NCI-H1417 treated with DMSO at 0.1 percent for 48 hours (cell line): ENCODE measurements at regions not wholly inside any gene's neighbourhood (a gene's known extent, or its start where the extent isn't known, plus 50 kb on each side); places are given as distances from the start of the nearest gene placed in this dataset.

Source experiments
- DNase-seq: peaks from one replicate; lab custom pipeline; 2025; lab: John Stamatoyannopoulos, UW

GRCh38 chr7:20945451-20945850 lies 158.8 kb upstream of the SP8 start:
- DNase-seq = no peak

- DNase-seq = no peak
Observed at GRCh38 chr7:20952916-20953315, 166.2 kb upstream of the SP8 start.

DNA sequence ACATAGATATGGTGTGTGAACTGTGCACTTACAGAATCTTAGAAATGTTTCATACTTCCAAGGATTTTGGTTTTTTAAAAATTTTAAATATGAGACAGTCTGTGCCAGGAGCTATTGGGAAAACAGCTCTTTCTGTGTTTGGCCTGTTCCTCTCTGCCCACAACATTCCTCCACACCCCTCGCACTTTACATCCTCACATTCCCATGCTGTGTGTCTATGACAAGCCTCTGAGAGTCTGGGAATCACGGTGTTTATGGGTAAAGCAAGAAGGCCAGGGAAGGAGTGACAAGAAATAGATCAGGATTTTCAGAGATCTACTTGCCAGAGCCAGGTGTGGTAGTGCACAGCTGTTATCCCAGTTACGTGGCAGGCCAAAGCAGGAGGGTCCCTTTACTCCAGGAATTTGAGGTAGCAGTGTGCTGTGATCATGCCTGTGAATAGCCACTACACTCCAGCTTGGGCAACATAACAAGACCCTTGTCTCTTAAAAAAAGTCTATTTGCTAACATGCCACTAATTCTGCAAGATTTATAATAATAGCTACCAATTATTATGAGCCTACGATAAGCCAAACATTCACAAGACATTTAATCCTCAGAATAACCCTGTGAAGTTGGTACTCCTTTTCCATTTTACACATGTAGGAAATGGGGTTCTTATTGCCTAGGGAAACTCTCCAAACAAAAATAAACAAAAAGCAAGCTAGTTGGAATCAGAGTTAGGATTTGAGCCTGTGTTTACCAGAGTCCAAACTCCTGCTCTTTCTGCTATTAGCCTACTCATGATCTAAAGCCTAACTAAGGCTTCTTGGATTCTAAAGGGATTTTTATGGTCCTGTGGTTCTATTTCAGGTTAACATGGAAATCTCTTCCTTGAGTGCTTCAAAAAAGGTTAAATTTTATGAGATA lies 168.3 kb upstream of the SP8 start:
- no peak for DNase-seq

DNA sequence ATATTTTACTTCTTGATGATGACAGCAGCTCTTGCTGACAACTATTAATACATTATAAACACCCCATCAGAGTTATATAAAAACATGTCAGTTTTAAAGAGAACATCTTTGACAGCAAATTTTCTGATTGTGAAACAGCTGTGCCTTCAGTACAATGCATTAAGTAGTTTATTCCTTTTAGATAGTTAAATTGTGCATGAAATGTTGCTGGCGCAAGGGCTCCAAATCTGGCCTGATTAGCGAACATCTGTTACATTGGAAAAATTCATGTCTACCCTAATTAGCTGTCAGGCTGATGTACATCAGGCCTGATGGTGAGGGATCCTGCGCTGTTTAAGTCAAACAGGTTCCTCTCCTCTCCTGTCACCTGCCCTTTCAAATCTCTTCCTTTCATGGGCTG lies 171.9 kb upstream of the SP8 start:
- peak; percentile 96 for DNase-seq

- peak; percentile 64 for DNase-seq
Observed at GRCh38 chr7:20959281-20959680, 172.6 kb upstream of the SP8 start.

DNA sequence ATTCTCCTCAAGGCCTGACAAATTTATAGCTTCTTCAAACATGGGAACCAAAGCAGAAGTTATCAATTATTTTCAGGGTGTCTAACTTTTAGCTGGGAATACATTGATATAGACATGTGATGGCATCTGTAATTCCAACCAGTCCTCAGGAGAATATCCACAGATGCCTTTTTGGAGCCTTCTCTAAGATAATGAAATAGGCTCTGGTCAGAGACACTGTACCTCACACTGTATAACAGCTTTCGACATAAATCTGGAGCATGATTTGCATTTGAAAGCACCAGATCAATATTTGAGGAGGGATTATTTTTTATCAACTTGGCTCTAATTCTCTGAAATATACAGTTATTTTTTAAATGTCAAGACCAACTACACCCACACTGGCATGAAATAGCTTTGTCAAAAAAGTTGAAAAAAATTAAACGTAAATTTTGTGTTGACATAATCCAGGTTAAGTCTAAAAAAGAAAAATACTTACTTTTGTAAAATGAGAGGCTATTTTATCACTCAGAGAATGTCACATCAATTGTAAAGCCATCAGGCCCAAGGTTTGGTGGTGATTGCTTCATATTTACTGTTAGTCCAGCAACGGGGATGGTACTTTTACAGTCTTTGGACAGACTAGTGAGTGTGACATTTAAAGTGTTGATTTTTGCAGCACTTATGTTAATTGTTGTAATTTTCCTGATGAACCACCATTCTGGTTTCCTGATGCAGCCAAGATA lies 177.0 kb upstream of the SP8 start:
- DNase-seq = peak; percentile 36

DNA sequence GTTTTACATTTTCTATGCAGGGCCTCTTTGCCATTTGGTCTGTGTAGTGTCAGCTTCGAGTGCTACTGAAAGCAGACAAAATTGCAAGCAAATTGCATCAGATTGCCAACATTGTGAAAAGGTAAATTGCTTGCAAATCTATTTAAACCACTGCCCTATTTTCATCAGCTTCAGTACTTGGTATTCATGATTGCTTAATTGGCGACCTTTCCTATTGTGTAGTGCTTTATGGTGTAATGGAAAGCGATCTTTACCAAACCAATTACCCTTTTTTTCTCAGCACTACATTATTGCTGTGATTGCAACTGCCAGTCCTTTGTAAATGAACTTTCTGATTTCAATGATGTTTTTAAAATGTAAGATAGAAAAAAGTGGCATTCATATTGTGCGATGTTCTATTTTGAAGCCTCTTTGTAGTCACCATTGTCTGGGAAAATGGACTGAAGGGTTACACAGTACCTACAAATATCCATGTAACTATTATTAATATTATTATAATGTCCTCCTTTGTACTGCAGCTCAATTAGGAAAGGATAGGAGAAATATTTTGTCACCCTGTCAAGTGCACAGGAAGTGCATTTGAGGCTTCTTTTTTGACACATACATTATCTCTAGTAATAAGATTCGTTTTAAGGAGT lies 177.7 kb upstream of the SP8 start:
- DNase-seq = peak; percentile 98

DNA sequence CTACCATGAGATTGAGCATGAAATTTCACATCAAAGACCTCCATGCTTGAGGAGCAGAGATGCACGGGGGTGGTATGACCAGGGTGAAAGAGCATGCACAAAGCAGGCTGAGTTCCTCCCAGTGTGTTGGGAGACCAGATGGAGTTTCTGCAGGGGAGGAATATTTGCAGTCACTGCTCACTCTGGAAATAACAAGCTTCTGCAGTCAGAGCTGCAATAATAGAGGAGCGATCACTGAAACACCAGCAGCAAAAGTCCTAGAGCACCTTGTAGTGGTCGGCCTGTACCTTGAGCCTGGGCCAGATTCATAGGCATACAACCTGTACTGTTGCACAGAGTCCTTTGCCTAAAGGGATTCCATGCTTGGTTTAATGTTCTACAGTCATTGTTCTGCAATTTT lies 184.5 kb upstream of the SP8 start:
- DNase-seq = no peak

DNA sequence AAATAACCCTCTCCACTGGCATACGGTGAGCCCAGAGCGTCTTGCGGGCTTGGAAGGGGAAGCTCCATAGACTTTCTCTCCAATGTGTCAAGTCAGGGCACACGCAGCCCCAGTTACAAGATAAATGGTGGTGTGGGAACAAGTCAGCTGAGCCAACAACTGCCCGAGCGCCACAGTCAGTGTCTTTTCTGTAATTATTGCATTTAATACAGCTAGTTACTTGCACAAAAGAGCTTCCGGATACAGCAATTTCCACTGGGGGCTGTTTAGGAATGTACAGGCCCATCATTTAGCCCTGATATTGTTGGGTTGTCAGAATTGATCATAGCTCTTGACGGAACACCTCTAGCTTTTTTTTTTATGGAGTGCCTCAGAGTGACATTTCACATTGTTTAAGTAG lies 193.5 kb upstream of the SP8 start:
- no peak for DNase-seq

DNA sequence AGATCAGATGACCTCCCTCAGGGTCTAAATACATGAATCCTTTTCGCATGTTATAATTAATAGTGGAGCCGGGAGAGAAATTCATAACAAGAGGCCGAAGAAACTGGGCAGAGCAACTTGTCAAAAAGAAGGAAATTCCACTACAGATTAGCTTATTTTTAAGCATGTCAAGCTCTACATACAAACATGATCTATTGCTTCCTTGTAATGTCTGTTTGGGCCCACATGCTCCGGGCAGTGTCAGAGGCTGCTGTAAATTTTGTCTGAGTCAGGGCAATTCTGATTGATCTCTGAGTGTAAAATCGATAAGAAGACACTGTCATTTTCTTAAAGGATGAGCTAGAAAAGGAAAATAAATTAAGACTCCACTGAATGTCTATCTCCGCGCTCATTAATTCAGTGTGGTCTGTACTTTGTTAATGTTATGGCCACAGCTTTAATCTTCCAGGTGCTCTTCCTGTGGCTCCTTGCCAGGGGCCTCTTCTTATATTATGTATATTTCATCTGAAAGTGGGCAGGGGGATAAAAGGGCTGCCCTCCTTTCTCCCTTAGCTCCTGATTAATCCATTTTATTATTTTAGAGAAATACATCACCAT lies 194.1 kb upstream of the SP8 start:
- DNase-seq = no peak

GRCh38 chr7:20988340-20988739 lies 201.7 kb upstream of the SP8 start:
- no peak for DNase-seq

DNA sequence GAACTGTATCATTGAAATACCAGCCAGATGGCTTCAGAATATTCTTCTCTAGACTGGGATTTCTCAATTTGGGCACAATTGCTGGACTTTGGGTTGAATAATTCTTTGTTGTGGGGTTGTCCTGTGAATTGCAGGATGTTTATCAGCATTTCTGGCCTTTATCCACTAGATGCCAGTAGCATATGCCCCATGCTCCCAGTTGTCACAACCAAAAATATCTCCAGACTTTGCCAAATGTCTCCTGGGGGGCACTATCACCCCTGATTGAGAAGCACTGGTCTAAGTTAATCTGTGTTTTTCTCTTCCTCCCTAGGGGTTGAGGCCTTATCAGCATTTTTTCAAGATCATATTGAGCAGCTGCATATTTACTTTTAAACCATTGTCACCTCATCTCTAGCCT lies 204.9 kb upstream of the SP8 start:
- no peak for DNase-seq

GRCh38 chr7:20993693-20994092 lies 207.0 kb upstream of the SP8 start:
- no peak for DNase-seq

DNA sequence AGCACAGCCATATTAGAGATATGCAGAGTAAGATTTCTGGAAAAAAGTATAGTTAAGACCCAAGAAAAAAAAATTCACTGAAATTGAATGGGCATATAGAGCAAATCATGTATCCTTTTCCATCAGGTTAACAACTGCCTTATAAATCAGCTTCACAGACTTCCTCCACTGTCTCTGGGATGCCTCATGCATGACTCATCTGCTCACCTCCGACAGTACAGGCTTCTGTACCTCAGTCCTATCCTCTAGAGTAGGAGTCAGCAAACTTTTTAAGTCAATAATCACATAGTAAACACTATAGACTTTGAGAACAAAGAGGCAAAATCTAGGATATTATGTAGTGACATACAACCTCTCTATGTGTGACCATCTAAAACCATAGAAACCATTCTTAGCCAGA lies 211.6 kb upstream of the SP8 start:
- no peak for DNase-seq

- DNase-seq = no peak
Observed at GRCh38 chr7:21011153-21011552, 224.5 kb upstream of the SP8 start.

DNA sequence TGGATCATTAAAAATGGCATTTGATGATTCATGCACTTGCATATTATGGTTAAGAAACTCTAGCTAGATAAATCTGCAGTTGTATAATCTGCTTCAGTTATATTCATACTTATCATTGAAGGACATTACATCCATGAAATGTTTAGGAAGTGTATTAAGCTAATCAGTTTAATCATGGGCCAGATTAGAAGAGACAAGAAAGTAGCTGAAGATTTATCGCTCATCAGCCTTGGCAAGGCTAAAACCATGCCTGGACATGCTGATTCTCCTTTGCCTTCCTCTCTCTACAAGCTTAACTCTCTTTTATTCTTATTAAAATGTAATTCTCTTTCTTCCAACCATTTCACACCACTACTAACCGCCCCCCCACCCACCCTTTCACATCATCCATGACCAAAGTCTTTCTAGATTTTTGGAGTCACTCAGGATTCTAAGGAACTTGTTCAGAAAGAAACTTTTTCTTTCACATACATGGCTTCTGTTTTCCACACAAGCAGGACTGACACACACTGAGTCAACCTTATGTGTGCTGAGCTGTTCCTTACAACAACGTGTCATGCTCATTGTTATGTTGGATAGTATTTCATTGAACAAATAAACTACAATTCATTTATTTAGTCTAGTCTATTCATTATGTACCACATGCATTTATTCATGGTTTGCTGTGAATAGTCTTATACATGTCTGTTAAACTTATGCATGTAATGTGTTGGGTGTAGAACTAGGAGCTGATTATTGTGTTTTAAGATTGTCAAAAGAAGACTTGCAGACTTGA lies 227.3 kb upstream of the SP8 start:
- DNase-seq = no peak

- DNase-seq = no peak
Observed at GRCh38 chr7:21020667-21021066, 234.0 kb upstream of the SP8 start.

DNA sequence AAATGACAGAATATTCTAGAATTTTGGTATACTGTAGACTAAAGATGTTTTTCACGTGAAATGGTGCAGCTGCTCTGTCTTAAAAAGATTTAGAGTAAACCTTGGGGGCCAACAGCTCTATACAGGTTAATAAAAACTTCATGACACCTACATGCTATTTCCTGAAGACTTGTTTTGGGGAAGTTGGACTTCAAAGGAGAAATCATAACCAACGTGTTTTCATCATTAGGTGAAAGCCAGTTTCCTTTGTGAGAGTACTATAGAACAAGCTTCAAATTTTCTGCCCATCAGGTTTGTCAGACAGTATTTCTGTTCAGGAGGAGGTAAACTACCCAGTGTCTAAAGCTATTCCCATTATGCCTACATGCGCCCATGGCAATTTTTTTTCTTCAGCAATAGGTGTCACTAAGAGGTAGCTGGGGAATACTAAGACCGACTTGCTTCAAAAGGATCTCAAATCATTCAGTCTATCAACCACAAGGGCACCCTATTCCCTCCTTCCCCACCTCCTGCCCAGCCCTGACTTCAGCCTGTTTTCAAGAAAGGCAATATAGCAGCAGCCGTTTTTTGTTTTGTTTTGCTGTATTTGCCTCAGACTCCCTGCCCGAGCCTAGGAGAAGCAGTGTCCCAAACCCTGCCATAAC lies 237.3 kb upstream of the SP8 start:
- DNase-seq = no peak

DNA sequence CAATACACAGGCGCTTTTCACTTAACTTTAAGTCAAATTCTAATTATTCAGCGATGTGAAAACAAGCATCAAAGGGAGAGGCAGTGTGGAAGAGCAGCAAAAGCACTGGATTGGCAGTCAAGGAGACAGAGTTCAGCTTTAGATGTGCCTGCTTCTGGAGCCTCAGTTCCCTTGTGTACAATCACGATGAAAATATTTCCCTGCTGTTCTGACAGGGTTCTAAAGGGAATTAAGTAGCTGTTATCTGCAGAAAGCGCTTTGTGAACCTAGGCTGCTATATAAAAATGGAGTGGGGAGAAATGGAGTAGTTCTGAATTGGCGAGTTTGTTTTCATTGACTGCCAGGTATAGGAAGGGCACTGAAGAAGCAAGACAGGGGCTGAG lies 237.8 kb upstream of the SP8 start:
- DNase-seq = no peak

DNA sequence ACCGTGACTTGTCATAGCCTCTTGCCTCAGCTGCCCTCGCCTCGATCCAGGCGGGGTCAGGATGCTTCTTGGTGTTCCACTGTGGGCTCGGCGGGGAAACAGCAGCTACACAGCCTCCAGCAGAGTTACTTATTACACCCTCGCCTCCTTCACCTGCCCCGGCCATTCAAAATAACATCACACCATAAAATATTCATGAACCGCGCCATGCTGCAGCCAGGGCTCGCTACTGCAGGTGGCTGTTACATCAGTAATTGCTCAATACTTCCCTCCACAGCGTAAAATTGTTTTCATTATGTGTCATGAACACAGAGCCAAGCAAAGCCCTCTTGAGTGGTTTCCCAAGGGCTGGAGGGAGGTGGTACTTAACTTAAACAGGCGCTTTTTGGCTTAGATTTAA lies 241.5 kb upstream of the SP8 start:
- DNase-seq = peak; percentile 90

DNA sequence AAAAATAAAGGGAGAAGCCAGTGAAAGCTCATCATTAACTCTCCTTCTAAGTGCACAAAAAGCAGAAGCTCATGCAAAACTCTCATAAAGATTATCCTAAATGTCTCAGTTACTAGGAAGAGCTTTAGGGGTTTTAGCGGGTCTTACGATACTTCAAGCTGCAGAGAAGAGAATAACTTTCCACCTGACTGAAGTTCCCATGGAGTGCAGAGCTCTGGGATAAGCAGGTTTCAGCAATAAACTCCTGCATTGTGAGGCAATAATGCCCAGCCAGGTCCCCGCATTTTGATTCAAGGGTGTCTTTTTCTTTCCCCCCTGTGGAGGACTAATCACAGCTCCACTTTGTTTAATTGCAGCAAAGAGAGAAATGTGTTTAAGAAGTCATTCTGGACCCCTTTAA lies 241.9 kb upstream of the SP8 start:
- peak; percentile 86 for DNase-seq
